ENCODE measurements at regions not wholly inside any gene's neighbourhood (a gene's known extent, or its start where the extent isn't known, plus 50 kb on each side); places are given as distances from the start of the nearest gene placed in this dataset.

DNA sequence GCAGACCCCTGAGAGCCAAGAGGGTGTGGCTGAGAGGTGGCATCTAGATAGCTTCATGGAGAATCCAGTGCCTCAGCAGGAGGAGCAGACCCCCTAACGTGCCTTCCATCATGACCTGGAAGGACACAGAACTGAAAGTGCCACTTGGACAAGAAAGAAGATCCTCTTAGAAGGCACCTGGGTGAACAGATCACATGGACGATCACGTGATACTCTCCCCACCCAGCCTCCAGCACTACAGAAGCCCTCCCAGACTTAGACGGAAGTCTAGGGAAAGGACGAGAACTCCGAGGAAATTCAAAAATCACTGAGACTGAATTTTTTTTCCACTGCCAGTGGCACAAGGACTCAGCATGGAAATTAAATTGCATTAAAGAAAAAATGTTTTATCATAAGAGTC lies 113.4 kb downstream of the MRM1 start:
- TF ChIP-seq, protein P1, sequence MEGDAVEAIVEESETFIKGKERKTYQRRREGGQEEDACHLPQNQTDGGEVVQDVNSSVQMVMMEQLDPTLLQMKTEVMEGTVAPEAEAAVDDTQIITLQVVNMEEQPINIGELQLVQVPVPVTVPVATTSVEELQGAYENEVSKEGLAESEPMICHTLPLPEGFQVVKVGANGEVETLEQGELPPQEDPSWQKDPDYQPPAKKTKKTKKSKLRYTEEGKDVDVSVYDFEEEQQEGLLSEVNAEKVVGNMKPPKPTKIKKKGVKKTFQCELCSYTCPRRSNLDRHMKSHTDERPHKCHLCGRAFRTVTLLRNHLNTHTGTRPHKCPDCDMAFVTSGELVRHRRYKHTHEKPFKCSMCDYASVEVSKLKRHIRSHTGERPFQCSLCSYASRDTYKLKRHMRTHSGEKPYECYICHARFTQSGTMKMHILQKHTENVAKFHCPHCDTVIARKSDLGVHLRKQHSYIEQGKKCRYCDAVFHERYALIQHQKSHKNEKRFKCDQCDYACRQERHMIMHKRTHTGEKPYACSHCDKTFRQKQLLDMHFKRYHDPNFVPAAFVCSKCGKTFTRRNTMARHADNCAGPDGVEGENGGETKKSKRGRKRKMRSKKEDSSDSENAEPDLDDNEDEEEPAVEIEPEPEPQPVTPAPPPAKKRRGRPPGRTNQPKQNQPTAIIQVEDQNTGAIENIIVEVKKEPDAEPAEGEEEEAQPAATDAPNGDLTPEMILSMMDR (IDR thresholded peaks at IDR 0.05) = no peak
- TF ChIP-seq, protein P2, sequence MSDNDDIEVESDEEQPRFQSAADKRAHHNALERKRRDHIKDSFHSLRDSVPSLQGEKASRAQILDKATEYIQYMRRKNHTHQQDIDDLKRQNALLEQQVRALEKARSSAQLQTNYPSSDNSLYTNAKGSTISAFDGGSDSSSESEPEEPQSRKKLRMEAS (CRISPR knock-in tag; IDR thresholded peaks at IDR 0.05) = no peak
- TF ChIP-seq, protein P3, sequence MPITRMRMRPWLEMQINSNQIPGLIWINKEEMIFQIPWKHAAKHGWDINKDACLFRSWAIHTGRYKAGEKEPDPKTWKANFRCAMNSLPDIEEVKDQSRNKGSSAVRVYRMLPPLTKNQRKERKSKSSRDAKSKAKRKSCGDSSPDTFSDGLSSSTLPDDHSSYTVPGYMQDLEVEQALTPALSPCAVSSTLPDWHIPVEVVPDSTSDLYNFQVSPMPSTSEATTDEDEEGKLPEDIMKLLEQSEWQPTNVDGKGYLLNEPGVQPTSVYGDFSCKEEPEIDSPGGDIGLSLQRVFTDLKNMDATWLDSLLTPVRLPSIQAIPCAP (CRISPR knock-in tag; IDR thresholded peaks at IDR 0.05) = no peak
- TF ChIP-seq, protein P4, sequence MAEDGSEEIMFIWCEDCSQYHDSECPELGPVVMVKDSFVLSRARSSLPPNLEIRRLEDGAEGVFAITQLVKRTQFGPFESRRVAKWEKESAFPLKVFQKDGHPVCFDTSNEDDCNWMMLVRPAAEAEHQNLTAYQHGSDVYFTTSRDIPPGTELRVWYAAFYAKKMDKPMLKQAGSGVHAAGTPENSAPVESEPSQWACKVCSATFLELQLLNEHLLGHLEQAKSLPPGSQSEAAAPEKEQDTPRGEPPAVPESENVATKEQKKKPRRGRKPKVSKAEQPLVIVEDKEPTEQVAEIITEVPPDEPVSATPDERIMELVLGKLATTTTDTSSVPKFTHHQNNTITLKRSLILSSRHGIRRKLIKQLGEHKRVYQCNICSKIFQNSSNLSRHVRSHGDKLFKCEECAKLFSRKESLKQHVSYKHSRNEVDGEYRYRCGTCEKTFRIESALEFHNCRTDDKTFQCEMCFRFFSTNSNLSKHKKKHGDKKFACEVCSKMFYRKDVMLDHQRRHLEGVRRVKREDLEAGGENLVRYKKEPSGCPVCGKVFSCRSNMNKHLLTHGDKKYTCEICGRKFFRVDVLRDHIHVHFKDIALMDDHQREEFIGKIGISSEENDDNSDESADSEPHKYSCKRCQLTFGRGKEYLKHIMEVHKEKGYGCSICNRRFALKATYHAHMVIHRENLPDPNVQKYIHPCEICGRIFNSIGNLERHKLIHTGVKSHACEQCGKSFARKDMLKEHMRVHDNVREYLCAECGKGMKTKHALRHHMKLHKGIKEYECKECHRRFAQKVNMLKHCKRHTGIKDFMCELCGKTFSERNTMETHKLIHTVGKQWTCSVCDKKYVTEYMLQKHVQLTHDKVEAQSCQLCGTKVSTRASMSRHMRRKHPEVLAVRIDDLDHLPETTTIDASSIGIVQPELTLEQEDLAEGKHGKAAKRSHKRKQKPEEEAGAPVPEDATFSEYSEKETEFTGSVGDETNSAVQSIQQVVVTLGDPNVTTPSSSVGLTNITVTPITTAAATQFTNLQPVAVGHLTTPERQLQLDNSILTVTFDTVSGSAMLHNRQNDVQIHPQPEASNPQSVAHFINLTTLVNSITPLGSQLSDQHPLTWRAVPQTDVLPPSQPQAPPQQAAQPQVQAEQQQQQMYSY (CRISPR knock-in tag; IDR thresholded peaks at IDR 0.05) = no peak
- no peak for TF ChIP-seq ELF4 (CRISPR knock-in tag; IDR thresholded peaks at IDR 0.05; ENCODE audit: low read depth)

Measured in WTC11 (cell line).